GM19467 (cell line): ENCODE measurements at regions not wholly inside any gene's neighbourhood (a gene's known extent, or its start where the extent isn't known, plus 50 kb on each side); places are given as distances from the start of the nearest gene placed in this dataset.
"Not testable (repeated sequence)": the region's sequence is repeated elsewhere in the genome, so short reads cannot be mapped to it uniquely, and the experiment has no call there.

Experiments
- ATAC-seq: cut with Tn5 transposase; IDR thresholded peaks from one replicate; pipeline ENCODE4 v1.9.1; 2021; ENCODE audit warnings: mild to moderate bottlenecking, moderate library complexity; ENCODE audit not compliant: unreplicated experiment

DNA sequence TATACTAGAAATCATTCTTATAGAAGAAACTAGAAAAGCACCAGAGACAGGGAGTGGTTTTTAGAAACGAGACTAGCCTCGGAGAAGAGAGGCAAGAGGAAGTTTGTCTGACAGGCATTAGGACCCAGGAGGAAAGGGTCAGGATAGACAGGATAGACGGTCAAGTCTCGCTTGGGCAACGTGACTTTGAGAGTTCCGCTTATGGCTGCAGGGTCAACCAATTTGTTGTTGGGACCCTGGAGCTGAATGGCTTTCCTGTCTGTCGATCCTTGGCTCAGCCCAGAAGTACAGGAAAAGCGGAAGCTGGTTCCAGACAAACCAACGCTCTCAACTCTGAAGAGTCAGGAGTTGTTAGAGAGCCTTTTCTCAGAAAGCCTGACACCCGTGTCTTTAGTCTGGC, 191.2 kb downstream of the FZD1 start:
- no peak for ATAC-seq

DNA sequence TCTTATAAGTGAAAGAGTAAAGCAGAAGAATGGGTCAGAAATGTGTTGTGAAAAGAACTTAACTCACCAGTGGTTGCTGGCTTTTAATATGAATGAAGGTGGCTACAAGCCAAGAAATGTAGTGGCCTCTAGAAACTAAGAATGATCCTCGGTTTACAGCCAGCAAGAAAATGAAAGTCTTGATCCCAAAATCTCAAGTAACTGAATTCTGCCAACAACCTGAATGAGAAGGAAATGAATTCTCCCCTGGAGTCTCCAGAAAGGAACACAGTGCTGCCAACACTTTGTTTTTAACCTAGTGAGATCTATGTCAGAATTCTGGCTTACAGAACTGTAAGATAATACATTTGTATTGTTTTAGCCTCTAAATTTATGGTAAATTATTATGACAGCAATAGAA, 193.0 kb downstream of the FZD1 start:
- ATAC-seq: no peak

DNA sequence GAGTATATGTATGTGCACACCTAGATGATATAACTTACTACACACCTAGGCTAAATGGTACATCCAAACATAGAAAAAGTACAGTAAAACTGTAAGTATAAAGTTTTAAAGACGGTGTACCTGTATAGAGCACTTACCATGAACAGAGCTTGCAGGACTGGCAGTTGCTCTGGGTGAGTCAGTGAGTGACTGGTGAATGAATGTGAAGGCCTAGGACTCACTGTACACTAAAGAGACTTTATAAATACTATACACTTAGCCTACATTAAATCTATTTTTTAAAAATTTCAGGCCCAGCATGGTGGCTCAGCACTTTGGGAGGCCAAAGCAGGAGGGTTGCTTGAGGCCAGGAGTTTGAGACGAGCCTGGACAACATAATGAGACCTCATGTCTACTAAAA, 195.3 kb downstream of the FZD1 start:
- ATAC-seq: no peak

DNA sequence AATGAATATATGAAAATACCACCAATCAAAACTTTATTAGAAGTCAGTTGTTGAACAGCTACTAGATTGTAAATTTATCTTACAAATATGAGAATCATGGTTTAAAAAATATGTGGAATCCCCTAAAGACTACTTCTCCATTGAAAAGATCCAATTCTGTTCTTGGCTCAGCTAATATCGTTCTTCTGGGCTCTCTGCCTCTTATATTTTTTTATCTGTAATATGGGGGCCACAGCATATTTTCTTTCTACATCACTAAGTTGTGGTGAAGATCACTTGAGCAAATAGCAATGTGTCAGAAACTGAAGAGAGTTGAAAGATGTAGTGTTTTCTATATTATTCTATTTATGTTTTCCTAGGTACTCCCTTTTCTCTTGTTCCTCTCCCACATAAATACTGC, 198.1 kb downstream of the FZD1 start:
- no peak for ATAC-seq

DNA sequence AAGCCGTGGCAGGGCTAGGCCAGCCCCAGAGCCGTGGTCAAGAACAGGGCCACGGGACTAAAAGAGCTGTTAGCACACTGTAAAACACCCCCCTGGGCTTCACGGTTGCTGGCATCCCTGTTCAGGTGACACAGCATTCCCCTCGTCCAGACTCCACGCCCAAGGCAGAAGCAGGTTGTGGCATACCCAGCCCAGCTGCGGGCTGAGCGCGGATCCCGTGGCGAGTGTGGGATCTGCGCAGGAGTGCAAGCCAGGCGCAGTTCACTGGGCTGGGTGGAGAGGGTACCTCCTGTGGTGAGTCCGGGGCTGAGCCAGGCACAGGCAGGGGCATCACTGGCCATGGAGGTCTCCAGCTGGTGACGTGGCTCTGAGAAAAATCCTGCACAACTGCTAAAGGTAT, 199.1 kb downstream of the FZD1 start:
- no peak for ATAC-seq

DNA sequence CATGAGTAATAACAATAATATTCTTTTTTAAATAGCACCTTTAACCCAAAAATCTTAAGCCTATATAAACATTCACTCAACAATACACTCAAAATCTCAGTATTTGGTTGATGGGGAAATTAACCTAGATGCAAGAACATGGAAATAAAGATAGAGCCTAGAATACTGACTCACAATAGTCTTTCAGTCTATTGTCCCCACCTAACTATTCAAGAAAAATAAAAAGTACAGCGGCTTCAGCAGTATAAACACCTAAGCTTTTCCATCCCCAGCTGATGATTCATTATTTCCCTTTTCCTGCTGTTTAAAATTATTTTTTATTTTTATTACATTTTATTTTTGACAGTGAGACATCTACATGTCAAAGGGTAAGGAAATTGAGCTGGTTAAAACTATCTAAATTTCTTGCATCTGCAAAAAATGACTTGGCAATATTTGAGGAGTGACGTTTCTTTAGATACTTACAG, 201.4 kb downstream of the FZD1 start:
- ATAC-seq: no peak

DNA sequence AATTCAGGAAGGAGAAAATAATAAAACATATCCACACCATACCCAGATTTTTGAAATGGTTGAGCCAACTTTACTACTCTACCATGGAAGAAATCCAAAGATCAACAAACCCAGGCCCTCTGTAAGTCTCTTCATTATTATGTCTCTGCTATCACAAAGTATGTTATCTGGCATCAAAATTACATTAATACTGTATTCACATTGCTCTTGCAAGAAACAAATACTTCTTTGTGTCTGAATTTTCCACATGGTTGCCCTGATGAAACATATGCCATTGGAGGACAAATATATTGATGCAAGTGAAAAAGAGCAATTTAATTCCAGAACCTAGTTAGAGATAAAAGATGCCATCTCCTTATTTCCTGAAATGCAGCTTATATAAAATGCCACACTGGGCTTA, 204.0 kb downstream of the FZD1 start:
- ATAC-seq: no peak

DNA sequence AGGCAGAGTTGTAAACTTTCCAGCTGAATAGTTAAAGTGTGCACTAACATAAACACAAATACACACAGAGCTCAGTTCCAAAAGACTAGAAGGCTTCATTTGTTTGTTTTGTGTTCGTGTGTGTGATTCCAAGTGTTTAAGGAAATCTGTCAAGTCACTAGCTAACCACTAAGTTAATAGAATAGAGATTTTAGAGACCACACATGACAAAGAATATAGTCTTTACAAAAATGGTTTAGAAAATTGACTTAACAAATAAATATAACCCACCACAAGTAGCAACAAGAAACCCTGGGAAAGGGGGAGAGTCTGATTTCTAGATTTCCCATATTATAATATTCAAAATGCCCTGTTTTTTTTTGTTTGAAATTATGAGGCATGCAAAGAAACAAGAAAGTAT, 209.4 kb downstream of the FZD1 start:
- no peak for ATAC-seq

DNA sequence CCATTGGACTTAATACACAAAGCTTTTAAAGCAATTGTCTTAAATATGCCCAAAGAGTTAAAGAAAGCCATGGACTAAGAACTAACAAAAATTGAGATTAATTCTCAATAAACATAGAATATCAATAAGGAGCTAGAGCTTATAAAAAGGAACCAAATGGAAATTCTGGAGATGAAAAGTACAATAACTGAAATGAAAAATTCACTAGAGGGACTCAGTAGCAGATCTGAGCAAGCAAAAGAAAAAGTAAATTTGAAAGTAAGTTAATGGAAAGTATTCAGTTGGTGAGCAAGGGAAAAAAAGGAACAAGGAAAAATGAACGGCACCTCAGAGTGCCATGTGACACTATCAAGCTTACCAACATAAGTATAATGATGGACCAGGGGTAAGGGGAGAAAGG, 209.8 kb downstream of the FZD1 start:
- no peak for ATAC-seq

DNA sequence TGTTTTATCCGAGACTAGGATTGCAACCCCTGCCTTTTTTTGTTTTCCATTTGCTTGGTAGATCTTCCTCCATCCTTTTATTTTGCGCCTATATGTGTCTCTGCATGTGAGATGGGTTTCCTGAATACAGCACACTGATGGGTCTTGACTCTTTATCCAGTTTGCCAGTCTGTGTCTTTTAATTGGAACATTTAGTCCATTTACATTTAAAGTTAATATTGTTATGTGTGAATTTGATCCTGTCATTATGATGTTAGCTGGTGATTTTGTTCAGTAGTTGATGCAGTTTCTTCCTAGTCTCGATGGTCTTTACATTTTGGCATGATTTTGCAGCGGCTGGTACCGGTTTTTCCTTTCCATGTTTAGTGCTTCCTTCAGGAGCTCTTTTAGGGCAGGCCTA, 216.2 kb downstream of the FZD1 start:
- not testable (repeated sequence) for ATAC-seq

DNA sequence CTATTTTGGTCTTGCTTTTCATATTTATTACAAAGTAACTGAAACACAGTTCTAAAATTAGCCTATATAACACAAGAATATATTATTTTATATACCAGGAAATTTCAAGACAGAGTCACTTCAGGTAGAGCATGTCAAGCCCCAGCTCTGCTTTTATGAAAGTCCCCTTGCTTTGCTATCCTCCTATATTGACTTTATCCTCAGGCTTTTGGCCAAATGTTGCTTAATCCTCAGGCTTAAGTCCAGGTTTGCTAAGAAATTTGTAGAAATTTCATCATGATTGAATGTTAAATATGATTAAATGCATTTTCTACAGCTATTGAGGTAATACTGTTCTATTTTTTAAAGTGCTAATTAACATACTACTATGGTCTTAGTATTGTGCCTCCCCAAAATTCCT, 227.6 kb downstream of the FZD1 start:
- ATAC-seq: no peak

DNA sequence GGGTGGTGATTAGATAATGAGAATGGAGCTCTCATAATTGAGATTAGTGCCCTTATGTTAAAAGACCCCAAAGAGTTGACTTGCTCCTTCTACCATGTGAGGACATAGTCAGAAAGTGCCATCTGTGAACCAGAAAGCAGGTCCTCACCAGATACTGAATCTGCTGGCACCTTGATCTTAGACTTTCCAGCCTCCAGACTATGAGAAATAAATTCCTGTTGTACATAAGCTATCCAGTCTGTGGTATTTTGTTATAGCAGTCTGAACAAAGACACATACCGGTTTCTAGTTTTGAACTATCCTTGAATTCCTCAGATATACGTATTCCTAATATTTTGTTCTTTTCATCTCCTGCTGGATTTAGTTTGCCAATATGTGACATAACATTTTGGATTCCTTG, 228.1 kb downstream of the FZD1 start:
- no peak for ATAC-seq

DNA sequence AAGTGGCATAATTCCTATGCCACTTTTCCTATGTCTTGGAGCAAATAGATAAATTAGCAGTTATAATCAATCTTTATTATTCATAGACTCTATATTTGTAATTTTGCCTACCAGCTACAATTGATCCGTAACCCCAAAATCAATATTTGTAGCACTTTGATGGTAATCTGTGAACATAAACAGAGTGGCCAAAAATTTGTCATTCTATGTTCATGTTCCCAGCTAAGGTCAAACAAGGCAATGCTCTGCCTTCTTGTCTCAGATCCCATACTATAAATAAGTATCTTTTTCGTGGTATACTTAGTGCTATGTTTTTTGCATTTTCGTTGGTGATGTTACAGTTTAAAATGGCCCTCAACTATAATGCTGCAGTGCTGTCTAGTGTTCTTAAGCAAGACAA, 228.5 kb downstream of the FZD1 start:
- ATAC-seq: no peak

DNA sequence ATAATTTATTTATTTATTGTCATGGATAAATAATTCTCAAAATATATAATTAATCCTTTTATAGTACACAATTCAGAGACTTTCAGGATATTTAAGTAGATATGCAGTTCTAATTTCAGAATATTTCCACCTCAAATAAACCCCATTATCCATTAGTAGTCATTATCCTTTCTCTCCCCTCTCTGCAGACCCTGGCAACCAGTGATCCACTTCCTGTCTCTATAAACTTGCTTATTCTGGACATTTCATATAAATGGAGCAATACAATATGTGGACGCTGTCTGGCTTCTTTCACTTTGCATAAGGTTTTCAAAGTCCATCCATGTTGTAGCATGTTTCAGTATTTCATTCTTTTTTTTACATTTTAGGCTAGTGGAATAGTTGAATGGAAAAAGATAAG, 230.2 kb downstream of the FZD1 start:
- ATAC-seq: no peak

DNA sequence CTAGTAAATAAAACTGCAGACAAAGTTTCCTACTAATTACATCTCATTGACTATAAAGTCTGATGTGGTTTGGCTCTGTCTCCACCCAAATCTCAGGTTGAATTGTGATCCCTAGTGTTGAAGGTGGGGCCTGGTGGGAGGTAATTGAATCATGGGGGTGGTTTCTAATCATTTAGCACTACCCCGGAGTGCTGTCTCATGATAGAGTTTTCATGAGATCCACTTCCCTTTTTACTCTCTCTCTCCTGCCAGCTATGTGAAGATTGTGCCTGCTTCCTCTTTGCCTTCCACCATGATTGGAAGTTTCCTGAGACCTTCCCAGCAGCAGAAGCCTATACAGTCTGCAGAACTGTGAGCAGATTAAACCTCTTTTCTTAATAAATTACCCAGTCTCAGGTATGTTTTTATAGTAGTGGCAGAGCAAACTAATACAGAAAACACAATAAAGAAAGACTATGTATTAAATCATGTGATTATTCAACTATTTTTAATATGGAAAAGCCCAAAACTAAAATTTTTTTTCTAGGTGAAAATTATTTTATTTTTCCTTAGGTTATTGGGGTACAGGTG, 232.1 kb downstream of the FZD1 start:
- no peak for ATAC-seq

DNA sequence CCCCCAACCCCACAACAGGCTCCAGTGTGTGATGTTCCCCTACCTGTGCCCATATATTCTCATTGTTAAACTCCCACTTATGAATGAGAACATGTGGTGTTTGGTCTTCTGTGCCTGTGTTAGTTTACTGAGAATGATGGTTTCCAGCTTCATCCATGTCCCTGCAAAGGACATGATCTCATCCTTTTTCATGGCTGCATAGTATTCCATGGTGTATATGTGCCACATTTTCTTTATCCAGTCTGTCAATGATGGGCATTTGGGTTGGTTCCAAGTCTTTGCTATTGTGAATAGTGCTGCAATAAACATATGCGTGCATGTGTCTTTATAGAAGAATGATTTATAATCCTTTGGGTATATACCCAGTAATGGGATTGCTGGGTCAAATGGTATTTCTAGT, 233.0 kb downstream of the FZD1 start:
- not testable (repeated sequence) for ATAC-seq

DNA sequence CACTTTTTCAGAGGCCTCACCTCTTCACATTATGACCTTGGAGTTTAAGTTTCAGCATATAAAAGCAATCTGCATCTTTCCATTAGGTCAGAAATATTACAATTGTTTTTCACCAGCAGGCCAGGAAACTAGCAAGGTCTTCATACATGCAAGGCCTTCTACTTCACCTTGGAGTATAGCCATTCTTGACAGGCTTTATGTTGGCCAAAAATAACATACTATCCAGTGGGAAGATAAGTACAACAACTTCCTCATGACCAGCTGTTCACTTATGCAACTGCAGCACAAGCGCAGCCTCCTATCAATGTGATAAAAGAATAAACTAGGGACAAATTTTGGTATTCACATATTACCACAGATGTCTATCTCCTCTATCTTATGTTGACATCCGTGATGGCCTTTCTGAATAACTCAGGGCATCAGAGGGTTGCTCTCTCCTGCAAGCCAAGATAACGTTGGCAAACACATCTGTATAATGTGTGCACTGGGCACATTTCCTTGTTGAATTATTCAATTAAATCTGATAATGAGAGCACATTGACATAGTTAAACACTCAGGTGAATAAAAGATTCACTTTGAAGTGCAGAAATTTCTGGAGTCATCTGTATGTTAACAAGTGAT, 239.8 kb downstream of the FZD1 start:
- ATAC-seq: no peak

DNA sequence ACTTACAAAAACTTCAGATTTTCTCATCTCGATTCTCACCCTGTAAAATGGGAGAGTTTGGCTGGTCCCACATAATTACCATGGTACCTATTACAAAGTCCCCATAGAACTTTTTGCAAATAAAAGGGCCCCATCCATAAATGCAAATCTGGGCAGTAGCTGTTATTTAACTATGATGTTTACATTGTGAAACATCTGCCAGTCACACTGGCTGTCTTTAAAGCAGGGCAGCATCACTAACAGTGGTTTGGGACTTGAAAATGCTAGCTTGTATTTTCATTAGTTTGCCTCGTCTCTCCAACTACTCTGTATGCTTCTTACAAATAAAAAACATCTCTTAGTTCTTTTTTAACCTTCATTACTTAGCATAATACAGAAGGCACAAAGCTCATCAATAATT, 240.7 kb downstream of the FZD1 start:
- no peak for ATAC-seq

DNA sequence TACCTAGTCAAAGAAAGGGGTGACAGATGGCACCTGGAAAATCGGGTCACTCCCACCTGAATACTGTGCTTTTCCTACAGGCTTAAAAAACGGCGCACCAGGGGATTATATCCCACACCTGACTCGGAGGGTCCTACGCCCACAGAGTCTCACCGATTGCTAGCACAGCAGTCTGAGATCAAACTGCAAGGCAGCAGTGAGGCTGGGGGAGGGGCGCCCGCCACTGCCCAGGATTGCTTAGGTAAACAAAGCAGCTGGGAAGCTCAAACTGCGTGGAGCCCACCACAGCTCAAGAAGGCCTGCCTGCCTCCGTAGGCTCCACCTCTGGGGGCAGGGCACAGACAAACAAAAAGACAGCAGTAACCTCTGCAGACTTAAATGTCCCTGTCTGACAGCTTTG, 242.7 kb downstream of the FZD1 start:
- ATAC-seq: not testable (repeated sequence)

DNA sequence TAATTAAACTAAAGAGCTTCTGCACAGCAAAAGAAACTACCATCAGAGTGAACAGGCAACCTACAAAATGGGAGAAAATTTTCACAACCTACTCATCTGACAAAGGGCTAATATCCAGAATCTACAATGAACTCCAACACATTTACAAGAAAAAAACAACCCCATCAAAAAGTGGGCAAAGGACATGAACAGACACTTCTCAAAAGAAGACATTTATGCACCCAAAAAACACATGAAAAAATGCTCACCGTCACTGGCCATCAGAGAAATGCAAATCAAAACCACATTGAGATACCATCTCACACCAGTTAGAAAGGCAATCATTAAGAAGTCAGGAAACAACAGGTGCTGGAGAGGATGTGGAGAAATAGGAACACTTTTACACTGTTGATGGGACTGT, 247.6 kb downstream of the FZD1 start:
- not testable (repeated sequence) for ATAC-seq

DNA sequence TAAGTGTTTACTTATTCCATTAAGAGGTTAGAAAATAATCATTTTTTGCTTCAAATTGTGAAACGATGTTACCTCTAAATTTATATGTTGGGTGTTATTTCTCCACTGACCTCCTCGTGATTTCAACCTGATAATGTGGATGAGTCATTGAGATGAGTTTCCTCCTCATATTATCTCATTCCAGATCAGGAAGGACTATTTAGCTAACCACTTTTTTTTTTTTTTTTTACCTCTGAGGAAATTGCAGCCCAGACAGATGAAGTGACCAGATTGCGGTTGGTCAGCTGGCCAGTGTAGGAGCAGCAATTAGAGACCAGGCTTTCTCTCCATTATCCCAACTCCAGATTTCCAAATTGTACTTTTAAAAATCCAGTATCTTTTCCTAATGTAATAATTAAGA, 248.7 kb downstream of the FZD1 start:
- no peak for ATAC-seq

DNA sequence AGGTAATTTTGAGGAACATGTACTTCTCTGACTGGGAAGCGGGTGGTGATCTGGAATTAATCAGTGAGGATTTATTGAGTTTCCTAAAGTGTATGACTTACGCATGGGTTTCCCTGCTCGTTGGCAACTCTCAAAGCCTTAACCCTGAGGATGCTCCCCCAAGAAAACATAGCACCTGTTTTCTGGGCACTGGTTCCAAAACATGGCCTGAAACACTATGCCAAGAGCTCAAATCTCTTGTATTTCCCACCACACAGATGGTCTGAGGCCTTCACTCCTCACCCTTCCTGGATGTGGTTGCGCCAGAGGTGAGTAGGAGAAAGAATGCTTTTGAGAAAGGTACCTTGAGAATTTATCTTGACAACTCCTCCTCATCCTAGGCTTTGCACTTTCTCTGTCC, 250.4 kb downstream of the FZD1 start:
- no peak for ATAC-seq

DNA sequence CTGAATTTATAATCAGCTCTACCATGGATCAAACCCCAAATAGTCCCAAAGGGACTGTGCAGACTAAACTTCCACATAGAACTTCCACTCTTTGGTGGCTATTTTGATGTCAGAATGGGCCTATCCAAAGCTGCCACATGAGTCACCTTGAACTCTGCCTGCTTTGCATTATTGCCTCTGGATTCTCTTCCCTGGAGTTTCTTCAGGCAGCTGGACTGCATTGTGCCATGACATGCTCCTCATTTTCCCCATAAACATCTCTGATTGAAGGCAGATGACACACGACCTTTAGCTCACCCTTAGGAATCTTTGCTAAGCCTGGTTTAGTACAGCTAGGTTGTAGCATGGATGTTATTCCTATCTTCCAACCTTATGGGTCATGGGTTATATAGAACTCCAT, 251.7 kb downstream of the FZD1 start:
- ATAC-seq: no peak
